Left colon (tissue), 2 donors: ENCODE measurements at regions not wholly inside any gene's neighbourhood (a gene's known extent, or its start where the extent isn't known, plus 50 kb on each side); places are given as distances from the start of the nearest gene placed in this dataset.
A peak's percentile ranks its signal among the peaks of the same experiment; 100 is the strongest.

ENCODE experiments used
- ATAC-seq: fragments of 200-7000 bp; cut with Tn5 transposase; one replicate; pipeline ENCODE4 v1.9.1; 2020; ENCODE audit warnings: mild to moderate bottlenecking, moderate library complexity
- DNase-seq, 2 donors: peaks; one replicate each; pipeline ENCODE4 v3.0.0-alpha.2; 2020
- intact Hi-C, 2 donors: fragments of 100-400 bp; cut with DNase I in 1 of 2; cut with micrococcal nuclease in 1 of 2; formaldehyde crosslinking; loops; one replicate each; pipeline versions ENCODE4 v1.11.2 to v1.14.0; 2022; cut with DNase I, micrococcal nuclease
- donor health status: DM: no; HTN: no; CAD: no.
- donor health status: DM: yes; HTN: yes; CAD: no.

DNA sequence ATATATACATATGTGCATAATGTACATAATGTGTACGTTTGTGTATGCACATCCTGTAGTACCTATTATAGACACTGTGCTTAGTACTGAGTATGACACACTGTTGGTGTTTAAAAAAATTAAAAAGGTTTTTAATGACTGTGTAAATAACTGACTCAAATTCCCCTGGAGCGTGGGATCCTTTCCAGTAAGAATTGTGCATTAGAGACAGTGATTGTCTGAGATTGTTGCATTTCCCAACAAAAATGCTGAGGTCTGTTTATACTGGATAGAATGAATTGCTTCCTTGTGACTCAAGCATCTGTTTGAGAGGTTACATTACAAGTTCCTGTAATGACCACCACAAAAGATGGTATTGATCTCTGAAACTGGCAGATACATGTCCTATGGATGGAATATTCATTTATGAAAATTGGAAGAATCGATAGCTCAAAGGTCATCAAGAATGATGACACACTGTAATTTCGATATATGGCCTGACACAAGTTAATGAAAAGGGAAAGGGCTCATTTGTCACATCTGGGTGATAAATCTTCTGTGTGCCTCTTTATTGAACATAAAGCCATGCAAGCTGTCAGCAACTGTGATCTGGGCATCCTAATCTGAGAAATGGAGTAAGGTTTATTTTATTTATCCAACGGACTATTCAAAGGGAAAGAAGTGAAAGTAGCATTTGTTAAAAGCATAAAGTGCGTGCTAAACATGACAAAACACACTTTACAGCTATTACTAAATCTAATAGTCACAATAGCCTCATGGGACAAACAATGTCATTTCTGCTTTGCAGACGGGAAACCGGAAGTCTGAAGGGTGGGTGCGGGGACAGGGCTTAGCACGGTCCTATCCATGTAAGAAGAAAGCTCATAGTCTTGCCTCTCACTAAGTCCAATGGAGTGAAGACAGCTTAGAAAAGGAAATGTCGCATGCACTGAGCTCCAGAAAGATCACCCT lies 228.8 kb downstream of the CDH11 start:
- intact Hi-C loops = no loop called here

DNA sequence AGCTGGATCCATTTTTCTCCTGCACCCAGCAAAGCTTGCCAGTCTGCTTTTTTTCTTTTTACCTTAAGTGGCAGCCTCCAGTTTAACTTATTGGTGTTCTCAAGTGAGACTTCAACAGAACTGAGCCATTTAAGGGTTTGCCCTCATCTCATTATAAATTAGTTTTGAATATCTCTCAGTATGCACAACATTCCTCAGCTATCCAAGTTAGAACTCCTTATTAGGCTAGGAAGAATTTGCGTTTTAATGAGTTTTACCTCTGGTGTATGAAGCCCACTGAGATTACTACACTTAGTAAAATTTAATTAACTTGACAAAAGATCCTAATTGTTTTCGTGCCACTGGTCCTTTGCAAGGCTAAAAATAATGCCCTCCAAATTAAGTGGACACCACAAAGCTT lies 232.4 kb downstream of the CDH11 start:
- no peak for DNase-seq
- no peak for ATAC-seq
- intact Hi-C loops = no loop called here

More for the DNA sequence above, 228.8 kb downstream of the CDH11 start:
- ATAC-seq = no peak
- no peak for DNase-seq

DNA sequence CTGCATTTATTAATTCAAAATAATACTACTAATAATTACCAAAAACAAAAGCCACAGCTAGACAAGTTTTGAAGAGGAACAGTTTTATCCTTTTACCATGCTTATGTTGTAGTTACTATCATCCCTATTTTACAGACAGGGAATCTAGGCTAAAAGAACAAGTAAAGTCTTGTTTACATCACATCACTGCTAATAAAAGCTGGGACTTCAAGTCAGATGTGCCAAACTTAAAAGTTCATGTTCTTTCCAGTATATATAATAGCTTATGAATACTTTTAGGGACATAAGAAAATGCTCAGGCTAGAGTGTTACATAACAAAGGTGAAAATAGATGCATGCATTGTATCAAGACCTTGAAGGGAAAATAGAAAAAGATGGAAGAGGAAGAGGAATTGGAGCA lies 234.2 kb downstream of the CDH11 start:
- no peak for DNase-seq
- ATAC-seq = no peak
- intact Hi-C loops = no loop called here

DNA sequence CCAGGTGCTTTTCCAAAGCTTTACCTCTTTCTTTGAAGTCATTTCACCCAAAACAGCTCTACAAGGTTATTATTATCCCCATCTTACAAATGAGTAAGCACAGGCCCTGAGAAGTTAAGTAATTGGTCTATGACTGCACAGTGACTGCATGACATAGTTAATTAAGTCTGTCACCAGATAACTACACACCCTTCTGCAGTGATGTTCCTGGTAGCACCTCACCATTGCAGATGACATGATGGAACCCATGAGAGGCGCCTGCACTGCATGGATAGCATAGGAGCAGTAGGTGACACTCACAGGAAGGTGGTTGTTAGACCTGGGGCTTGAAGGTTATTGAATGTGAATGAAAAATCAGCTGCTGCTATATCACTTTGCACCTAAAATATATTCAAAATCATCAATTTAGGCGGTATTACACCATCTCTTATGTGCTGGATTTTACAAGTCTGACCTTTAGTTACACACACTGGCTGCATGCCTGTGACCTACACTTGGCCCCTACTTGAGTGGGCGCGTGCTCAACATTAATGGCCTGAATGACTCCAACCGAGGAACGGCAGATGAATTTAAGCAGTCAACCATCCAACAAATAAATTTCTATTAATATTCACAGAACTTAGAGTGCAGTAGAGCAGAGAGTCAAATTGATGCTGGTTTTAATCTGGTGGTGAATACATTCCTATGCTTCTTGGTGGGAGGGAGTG lies 239.6 kb downstream of the CDH11 start:
- ATAC-seq = no peak
- peak in 1 of 2 donors; percentile 3 for DNase-seq
- intact Hi-C loops = no loop called here

DNA sequence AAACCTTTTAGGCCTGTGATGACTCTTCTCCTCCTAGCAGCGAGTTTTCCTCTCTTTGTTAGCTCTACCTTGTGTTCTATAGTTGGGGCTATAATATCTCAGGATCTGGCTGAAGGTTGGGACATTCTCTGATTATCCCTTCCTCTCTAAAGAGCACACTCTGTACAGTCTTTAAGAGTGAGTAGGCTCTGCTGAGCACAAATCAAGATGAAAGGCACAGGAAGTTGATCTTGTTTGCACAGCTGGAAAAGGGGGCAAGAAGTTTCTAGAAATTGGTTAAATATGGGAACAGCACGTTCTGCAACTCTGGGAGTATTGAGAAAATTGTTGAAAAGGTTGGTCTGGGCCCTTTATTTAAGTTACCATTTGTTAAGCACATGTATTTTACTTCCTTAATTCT lies 240.9 kb downstream of the CDH11 start:
- intact Hi-C loops = no loop called here
- ATAC-seq = no peak
- no peak for DNase-seq

DNA sequence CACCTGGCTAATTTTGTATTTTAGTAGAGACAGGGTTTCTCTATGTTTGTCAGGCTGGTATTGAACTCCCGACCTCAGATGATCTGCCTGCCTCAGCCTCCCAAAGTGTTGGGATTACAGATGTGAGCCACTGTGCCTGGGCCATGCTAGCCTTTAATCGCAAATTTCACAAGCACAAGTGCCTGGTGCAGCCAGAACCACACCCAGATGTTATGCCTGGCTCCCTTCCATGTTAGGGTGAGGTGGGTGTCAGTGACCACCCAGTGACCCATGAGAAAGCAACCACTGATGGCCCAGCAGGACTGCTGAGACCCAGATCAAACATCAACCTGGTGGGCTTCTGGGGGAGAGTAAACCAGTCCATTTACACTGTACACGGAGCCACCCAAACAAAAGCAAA lies 241.9 kb downstream of the CDH11 start:
- ATAC-seq (no peak), DNase-seq (no peak)
- intact Hi-C loops = no loop called here

DNA sequence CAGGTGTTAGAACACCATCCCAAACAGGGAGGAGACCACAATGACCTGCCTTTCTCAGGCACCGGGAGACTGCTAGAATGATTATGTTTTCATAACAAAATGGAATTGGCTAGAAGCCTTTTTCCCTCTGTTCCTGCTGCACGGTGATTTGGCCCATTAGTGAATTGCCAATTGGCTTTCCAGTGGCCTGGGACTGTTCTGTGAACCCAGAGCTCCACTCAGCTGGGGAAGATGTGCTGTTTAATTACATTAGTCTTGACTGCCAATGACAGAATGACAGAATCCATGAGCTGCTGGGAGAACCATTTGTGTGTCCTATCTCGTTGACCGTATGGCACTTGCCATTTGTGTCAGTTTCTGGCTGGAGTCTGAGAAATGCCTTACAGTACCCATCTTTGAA lies 242.9 kb downstream of the CDH11 start:
- intact Hi-C loops = no loop called here
- no peak for ATAC-seq
- DNase-seq = no peak

DNA sequence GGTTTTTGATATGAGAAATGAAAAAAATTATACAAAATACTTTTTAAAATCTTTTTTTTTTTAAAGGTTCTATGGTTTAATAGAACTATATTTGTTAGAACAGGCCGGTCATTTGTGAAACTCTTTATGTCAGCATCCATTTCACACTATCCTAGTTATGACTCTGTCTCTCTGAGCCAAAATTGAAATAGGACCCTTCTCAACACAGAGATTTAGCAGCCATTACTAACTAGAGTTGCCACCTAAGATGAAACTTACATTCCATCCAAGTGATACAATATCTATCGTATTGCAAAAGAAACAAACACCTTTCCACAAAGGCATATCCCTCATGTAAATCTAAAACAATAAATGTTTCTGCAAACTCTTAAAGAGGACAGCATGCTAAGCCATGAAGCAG lies 249.8 kb downstream of the CDH11 start:
- DNase-seq (no peak), ATAC-seq (no peak)
- intact Hi-C loops = no loop called here

DNA sequence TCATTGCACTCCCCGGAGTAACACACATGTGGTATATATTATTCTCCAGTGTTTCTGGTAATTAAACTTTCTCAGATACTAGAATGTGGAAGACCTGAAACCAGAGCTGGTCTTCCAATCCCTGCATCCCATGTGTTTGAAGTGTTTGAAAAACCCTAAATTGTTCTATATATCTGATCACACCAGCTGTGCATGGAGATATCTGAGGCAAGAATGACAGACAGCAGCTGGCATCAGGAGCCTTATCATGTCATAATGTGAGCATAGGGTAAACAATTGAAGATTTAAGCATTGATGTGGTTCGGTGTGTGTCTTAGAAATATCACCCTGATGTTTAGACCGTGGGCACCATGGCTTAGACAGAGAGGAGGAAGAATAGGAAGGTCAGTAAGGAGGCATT lies 251.0 kb downstream of the CDH11 start:
- DNase-seq = no peak
- no peak for ATAC-seq
- intact Hi-C loops = no loop called here

DNA sequence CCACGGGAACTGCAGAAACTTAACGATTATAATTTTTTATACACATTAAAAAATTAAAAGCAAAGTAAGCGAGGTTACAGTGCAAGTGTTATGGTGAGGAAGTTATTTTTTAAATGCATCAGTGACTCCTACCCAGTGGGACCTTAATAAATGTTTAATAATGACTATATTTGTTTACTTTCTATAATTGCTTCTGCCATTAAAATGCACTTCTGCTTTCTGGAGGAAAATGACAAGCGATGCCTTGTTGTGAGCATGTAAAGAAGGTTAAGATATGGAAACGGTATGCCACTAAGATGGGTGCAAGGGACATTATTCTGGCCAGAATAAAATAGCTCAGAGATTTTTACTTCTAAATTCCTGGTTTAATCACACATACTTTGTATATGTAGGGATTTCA lies 252.1 kb downstream of the CDH11 start:
- intact Hi-C loops = no loop called here
- ATAC-seq (no peak), DNase-seq (no peak)

DNA sequence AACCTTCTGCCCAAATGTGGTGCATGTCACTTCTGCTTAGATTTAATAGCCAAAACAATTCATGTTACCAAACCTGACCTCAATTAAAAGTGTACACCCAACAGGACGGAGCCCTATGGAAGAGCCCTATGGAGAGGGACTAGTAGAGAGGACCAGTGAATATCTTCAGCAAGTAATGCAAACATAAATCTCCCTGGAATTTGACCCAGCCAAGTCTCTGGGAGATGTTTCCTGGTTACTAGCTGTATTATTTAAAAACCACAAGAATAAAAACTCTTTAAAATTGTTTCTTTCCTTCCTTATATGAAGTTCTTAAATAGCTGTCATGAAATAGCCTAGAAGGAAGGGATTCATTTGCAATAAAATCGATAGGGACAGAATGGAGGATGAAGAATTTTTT lies 255.8 kb downstream of the CDH11 start:
- intact Hi-C loops = no loop called here
- ATAC-seq (no peak), DNase-seq (no peak)

DNA sequence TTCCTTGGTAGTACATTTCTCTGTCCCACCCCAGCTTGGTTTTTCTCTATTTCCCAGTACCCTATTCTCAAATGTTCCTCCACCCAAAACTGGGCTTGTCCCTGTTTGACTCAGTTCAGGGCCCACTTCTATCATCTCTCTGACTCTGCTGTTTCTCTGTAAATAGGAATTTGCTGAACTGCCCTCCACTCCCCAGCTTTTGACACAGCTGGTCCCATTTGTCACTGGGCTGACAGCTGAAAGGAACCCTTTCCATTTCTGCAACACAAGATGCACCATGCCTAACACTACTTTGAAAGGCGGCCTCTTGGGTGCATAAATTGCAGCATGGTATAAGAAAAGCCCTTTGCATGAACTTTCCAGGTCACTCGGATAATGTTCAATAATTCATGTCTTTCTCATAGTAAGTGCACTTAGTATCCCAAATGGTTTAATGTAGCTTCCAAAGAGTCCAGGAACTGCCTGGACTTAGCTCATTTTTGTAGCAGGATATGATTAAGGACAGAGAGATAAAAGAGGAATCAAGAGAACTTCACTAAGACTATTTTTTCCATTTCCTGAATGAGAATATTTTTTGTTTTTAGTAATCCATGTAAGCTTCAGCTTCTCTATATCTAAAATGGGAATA lies 256.7 kb downstream of the CDH11 start:
- DNase-seq (no peak), ATAC-seq (no peak)
- intact Hi-C loops = no loop called here

DNA sequence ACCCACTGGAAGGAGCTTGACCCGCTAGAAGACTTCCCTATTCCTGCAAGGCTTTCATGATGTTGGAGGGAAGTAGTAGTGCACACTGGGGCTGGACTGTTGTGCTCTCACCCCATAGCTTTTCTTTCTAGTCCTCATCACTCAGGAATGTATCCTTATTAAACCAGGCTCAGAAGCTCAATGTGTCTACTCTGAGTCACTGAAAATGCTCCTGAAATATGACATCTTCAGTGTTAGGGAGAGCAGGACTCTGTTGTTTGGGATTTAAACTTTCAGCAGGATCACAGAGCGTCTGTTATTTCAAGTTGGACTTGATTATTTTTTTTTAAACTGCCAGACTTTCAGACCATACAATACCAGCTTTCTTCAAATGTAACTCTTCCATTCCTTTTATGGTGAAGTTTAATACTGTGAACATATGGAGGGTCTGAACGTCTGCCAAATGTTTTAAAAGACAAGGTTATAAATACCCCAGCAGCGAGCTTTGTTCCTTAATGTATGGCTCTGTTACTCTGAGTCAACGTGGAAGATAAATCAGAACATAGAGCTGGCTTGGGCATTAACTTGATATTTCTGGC lies 257.5 kb downstream of the CDH11 start:
- intact Hi-C loops = no loop called here
- DNase-seq (no peak), ATAC-seq (no peak)

DNA sequence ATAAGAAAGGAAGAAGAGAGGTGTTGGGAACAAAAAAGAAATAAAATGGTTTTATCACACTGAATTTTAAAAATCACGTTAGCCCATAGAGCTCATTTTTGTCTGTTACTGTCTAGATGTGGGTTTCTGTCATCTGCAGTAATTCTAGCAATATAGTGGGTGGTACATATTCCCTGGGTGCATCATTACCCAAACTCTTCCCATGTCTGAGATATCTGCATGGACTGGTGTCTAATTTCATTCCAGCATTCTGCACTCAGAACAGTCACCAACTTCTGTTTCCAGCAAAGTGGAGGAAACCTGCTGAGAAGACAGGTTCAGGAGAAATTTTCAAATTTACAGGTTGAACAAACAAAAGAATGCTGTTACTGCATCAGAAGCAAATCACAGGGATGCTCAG lies 263.8 kb downstream of the CDH11 start:
- ATAC-seq = no peak
- intact Hi-C loops = no loop called here

DNA sequence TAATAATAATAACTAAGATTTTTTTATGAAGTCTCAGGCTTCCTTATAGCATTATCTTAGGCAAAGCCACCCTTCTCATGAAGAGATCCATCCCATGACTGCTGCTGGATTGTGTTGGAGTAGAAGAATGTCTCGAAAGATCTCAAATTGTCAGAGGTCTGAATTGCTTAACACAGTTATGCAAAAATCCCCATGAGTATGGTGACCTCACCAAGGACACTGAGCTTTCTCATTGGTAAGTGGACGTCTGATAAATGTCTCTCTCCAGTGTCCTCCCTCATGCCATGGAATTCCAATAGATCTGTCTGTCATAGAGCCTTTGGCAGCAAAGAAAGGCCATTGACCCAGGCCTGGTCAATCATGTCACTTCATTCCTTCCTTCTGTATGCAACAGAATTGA lies 264.5 kb downstream of the CDH11 start:
- DNase-seq = no peak
- intact Hi-C loops = no loop called here
- no peak for ATAC-seq

More for the DNA sequence above, 263.8 kb downstream of the CDH11 start:
- no peak for DNase-seq

DNA sequence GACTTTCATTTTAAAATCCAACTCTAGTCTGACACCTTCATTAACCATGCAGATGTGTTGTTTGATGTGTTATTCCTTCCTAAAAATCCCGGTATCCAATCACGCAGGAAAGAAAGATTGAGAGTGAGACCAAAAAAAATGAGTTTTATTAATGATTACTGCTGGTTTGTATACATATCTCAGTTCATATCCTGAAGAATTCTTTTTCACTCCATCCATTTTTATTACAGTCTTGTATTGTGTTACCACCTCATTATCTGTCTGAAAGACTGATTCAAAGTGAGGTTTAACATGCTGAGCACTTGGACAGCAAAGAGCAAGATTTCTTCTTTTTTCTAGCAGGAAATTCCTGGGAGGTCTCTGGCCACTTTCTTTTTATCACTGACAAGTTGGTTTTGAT lies 268.3 kb downstream of the CDH11 start:
- ATAC-seq (no peak), DNase-seq (no peak)
- intact Hi-C loops = no loop called here

DNA sequence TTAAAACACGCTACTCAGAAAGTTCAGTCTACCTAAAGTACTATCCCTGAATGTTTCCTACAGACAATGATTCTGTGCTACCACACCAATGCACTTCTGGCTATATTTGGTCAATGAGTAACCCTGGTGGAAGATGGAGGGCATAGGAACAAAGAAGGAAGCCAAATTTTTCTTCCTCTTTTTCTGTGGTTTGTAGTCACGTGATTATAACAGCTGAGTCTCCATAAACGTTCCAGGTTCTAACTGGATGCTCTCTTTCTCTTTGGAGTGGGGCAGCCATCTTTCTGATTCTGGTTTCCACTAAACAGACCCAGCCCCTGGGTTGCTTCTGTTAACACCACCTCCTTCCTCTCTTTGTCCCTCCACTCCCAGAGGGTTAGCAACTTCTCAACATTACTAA lies 274.9 kb downstream of the CDH11 start:
- intact Hi-C loops = no loop called here
- ATAC-seq = no peak

DNA sequence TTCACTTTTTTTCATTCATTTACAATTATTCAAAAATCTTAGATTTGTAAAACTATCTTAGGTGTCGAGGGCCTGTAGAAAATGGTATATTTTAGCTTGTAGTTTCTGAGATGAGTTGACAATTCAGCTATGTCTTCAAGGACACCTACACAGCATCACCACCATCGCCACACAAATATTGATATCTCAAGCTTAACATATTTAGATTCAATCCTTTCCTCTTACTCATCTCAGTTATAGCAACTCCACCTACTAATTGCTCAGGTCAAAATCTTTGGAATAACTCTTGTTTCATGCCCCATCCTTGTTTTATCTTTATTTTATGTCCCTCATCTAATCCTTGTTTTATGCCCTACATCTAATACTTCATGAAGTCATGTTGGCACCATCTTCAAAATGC lies 276.8 kb downstream of the CDH11 start:
- intact Hi-C loops = no loop called here
- ATAC-seq (no peak), DNase-seq (no peak)

More for the DNA sequence above, 274.9 kb downstream of the CDH11 start:
- no peak for DNase-seq

DNA sequence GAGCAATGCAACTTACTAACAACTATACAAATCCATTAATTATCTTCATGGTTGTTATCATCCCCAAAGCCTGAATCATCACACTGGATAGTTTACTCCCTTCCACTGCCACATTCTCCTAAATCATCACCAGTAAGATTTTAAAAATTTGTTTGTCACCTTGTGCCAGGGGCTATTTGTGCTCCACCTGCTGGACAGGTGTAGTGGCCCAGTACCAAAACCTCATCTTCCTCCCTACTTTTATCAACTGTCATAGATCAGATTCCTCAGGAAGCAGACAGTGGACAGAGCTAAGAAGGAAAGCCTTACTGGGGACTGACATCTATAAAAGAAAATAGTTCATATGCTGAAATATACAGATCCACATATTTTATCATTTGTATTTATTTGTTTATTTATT lies 280.4 kb downstream of the CDH11 start:
- ATAC-seq (no peak), DNase-seq (no peak)
- intact Hi-C loops = no loop called here

DNA sequence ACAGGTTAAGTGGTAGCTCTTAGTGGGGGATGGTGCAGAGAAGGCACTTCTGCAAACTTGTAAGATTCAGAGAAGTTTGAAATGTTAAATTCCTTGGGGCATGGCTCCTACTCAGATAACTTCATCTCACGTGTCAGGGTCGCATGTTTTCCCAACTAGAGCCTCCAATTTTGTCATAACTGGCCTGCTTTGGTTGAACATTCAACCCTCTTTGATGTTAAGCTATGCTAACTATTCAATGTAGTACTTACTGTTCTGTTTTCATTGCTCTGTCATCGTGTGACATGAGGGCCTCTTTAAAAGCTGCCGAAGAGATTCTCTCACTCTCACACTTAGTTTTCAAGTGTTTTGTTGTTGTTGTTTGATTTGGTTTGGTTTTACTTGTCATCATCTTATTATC lies 280.8 kb downstream of the CDH11 start:
- intact Hi-C loops = no loop called here
- ATAC-seq = no peak

More for the DNA sequence above, 280.8 kb downstream of the CDH11 start:
- DNase-seq = no peak
